Hepatocyte (in vitro differentiated cells): ENCODE measurements at regions not wholly inside any gene's neighbourhood (a gene's known extent, or its start where the extent isn't known, plus 50 kb on each side); places are given as distances from the start of the nearest gene placed in this dataset.

Experiments
- DNase-seq: peaks from one replicate; pipeline ENCODE4 v3.0.0-alpha.2; 2016; ENCODE audit warnings: low spot score
- H2AFZ ChIP-seq: fragments of 200-600 bp; sonication (generic); 2 replicates; pipeline ENCODE4 v1.6.0; 2016; ENCODE audit warnings: antibody characterized with exemption, mild to moderate bottlenecking
- H3K27ac ChIP-seq: fragments of 200-600 bp; sonication (generic); 2 replicates; pipeline ENCODE4 v1.5.1; 2016; ENCODE audit warnings: mild to moderate bottlenecking
- H3K27me3 ChIP-seq: fragments of 200-600 bp; sonication (generic); 2 replicates; pipeline ENCODE4 v1.6.1; 2016
- H3K36me3 ChIP-seq: fragments of 200-600 bp; sonication (generic); replicated peaks from 2 replicates; pipeline ENCODE4 v1.5.1; 2016; ENCODE audit warnings: low read depth; ENCODE audit not compliant: insufficient read depth
- H3K4me1 ChIP-seq: fragments of 200-600 bp; sonication (generic); 2 replicates; pipeline ENCODE4 v1.5.1; 2016; ENCODE audit warnings: mild to moderate bottlenecking, moderate library complexity; ENCODE audit not compliant: insufficient read depth
- H3K4me2 ChIP-seq: fragments of 200-600 bp; sonication (generic); 2 replicates; pipeline ENCODE4 v1.6.0; 2016
- H3K4me3 ChIP-seq: fragments of 200-600 bp; sonication (generic); 2 replicates; pipeline ENCODE4 v1.5.1; 2016; ENCODE audit warnings: mild to moderate bottlenecking
- H3K79me2 ChIP-seq: fragments of 200-600 bp; sonication (generic); 2 replicates; pipeline ENCODE4 v1.6.0; 2017; ENCODE audit warnings: mild to moderate bottlenecking
- H3K9me2 ChIP-seq: fragments of 200-600 bp; sonication (generic); replicated peaks from 2 replicates; pipeline ENCODE4 v1.6.0; 2017; ENCODE audit warnings: mild to moderate bottlenecking; ENCODE audit not compliant: insufficient read depth
- H3K9me3 ChIP-seq: fragments of 200-600 bp; sonication (generic); 2 replicates; pipeline ENCODE4 v1.5.1; 2016; ENCODE audit warnings: low read depth, mild to moderate bottlenecking
- H4K20me1 ChIP-seq: fragments of 200-600 bp; sonication (generic); 2 replicates; pipeline ENCODE4 v1.6.0; 2016; ENCODE audit warnings: mild to moderate bottlenecking; ENCODE audit not compliant: insufficient read depth, poor library complexity, severe bottlenecking
- EZH2 ChIP-seq: fragments of 200-600 bp; sonication (generic); IDR thresholded peaks from 2 replicates; pipeline ENCODE4 v1.6.1; 2016; ENCODE audit warnings: antibody characterized with exemption, mild to moderate bottlenecking, borderline replicate concordance
- EZH2phosphoT487 ChIP-seq: fragments of 200-600 bp; sonication (generic); IDR thresholded peaks from one replicate; pipeline ENCODE4 v1.6.1; 2018; ENCODE audit warnings: antibody characterized with exemption, mild to moderate bottlenecking, low read depth, moderate library complexity; ENCODE audit not compliant: unreplicated experiment, severe bottlenecking
- WGBS: methylation state at CpG from one replicate; pipeline ENCODE4 v1.1.6; 2016; ENCODE audit warnings: low lambda C conversion rate; ENCODE audit errors: missing lambda C conversion rate; 5-methylcytosine and 5-hydroxymethylcytosine counted together
- TF ChIP-seq, protein P1 (sequence below): fragments of 200-600 bp; sonication (generic); IDR thresholded peaks from 2 replicates; pipeline ENCODE4 v1.5.1; 2016; ENCODE audit warnings: antibody characterized with exemption, mild to moderate bottlenecking; ENCODE audit not compliant: poor library complexity

DNA sequence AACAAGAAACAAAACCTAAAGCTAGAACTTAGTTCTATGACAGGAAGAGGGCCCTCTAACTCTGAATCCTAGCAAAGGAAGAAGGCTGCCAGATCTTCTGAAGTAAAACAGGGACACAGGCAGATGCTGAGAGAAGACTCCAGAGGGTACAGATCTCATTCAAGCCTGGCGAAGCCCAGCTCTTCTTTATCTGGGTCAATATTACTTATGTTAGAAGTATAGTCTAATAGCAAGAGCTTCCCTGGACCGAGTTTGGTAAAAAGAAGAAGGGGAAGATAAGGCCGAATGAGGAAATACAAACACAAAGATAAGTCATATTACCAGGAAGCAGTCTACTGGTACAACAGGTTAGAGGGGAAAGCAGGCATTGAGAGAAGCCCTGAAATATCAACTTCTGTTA lies 79.9 kb upstream of the CCDC91 start:
- Histone ChIP-seq H3K9me2 (no peaks in the 10 kb centered on the region), H2AFZ (no peak overlapping the region), H3K4me3 (no peak overlapping the region), H4K20me1 (no peaks in the 10 kb centered on the region), H3K4me1 (peaks cover 5% of the 10 kb centered on the region), H3K79me2 (no peaks in the 10 kb centered on the region), H3K27me3 (no peaks in the 10 kb centered on the region), H3K4me2 (no peak overlapping the region), H3K9me3 (no peaks in the 10 kb centered on the region), H3K36me3 (no peaks in the 10 kb centered on the region), H3K27ac (no peak overlapping the region)
- DNase-seq, result no peak
- 65% methylated on average over 3 of the region's 3 CpGs for WGBS
- TF ChIP-seq EZH2phosphoT487 (no peak), EZH2 (no peak)
- TF ChIP-seq, protein P1, sequence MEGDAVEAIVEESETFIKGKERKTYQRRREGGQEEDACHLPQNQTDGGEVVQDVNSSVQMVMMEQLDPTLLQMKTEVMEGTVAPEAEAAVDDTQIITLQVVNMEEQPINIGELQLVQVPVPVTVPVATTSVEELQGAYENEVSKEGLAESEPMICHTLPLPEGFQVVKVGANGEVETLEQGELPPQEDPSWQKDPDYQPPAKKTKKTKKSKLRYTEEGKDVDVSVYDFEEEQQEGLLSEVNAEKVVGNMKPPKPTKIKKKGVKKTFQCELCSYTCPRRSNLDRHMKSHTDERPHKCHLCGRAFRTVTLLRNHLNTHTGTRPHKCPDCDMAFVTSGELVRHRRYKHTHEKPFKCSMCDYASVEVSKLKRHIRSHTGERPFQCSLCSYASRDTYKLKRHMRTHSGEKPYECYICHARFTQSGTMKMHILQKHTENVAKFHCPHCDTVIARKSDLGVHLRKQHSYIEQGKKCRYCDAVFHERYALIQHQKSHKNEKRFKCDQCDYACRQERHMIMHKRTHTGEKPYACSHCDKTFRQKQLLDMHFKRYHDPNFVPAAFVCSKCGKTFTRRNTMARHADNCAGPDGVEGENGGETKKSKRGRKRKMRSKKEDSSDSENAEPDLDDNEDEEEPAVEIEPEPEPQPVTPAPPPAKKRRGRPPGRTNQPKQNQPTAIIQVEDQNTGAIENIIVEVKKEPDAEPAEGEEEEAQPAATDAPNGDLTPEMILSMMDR, result no peak

DNA sequence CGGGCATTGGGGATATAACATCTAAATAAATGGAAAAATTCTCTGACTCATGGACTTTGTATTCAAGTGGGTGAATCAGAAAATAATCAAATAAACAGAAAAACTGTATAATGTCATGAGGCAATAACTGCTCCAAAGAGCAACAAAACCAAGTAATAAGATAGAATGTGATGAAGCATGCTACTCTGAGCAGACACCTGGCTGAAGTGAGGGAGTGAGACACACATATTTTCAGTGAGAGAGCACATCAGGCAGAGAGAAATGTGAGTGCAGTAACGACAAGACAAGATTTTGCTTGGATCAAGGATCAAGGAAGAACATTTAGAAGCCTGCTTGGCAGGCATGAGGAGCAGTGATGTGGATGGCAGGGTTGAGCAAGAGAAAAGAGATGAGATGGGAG lies 75.8 kb upstream of the CCDC91 start:
- TF ChIP-seq, protein P1, result no peak
- TF ChIP-seq EZH2 (no peak), EZH2phosphoT487 (no peak)
- no peak for DNase-seq
- Histone ChIP-seq H3K79me2 (no peaks in the 10 kb centered on the region), H3K9me2 (no peaks in the 10 kb centered on the region), H3K4me3 (no peak overlapping the region), H4K20me1 (no peaks in the 10 kb centered on the region), H3K36me3 (no peaks in the 10 kb centered on the region), H2AFZ (no peak overlapping the region), H3K9me3 (no peaks in the 10 kb centered on the region), H3K4me2 (no peak overlapping the region), H3K4me1 (no peaks in the 10 kb centered on the region), H3K27ac (no peak overlapping the region), H3K27me3 (no peaks in the 10 kb centered on the region)
- 80% methylated on average over 2 of the region's 2 CpGs for WGBS

DNA sequence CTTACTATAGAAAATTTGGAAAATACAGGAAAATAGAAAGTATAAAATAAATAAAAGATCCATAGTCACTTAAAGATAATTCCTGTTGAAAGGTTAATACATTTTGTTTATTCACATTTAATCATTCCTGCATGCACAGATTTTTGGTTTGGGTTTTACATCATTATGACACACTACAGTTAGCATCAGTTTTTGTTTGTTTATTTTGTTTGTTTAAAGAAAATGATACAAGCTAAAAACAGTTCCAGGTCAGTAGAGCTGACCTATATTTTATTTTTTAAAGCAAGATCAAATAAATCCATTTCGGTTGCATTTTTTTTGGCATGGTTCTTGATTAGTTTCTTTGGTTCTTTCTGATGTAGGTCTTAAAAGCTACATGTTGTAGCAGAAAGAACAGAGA lies 68.8 kb upstream of the CCDC91 start:
- no peaks in the 10 kb centered on the region for H3K79me2 ChIP-seq
- WGBS, result 68% methylated on average over 1 of the region's 1 CpG
- DNase-seq, result no peak
- H4K20me1 ChIP-seq, result no peaks in the 10 kb centered on the region
- H3K4me1 ChIP-seq, result no peaks in the 10 kb centered on the region
- no peaks in the 10 kb centered on the region for H3K36me3 ChIP-seq
- no peak overlapping the region for H3K4me2 ChIP-seq
- H3K27ac ChIP-seq, result no peak overlapping the region
- H3K27me3 ChIP-seq, result no peaks in the 10 kb centered on the region
- H3K9me2 ChIP-seq, result no peaks in the 10 kb centered on the region
- no peak overlapping the region for H2AFZ ChIP-seq
- H3K4me3 ChIP-seq, result no peak overlapping the region
- no peaks in the 10 kb centered on the region for H3K9me3 ChIP-seq
- no peak for TF ChIP-seq EZH2phosphoT487
- no peak for TF ChIP-seq EZH2
- TF ChIP-seq, protein P1, result no peak
